Activated CD4-positive, alpha-beta T cell treated with anti-CD3 and anti-CD28 coated beads for 4 hours (primary cell): ENCODE measurements at regions not wholly inside any gene's neighbourhood (a gene's known extent, or its start where the extent isn't known, plus 50 kb on each side); places are given as distances from the start of the nearest gene placed in this dataset.
"Not testable (repeated sequence)": the region's sequence is repeated elsewhere in the genome, so short reads cannot be mapped to it uniquely, and the experiment has no call there.

Source experiments
- DNase-seq, 2 donors: peaks; one replicate each; pipeline ENCODE4 v3.0.0-alpha.2; 2020

GRCh38 chr21:15442743-15443469, 286.9 kb upstream of the USP25 start:
- DNase-seq, result no peak

GRCh38 chr21:15443740-15444117, 286.1 kb upstream of the USP25 start:
- DNase-seq, result no peak

GRCh38 chr21:15444118-15444960, 285.4 kb upstream of the USP25 start:
- no peak for DNase-seq

GRCh38 chr21:15445327-15445726, 284.5 kb upstream of the USP25 start:
- DNase-seq, result no peak

GRCh38 chr21:15446223-15446622, 283.6 kb upstream of the USP25 start:
- DNase-seq, result no peak

GRCh38 chr21:15449556-15449955, 280.2 kb upstream of the USP25 start:
- DNase-seq, result no peak

GRCh38 chr21:15453261-15453660, 276.5 kb upstream of the USP25 start:
- no peak for DNase-seq

- DNase-seq, result not testable (repeated sequence)
Observed at GRCh38 chr21:15453785-15454184, 276.0 kb upstream of the USP25 start.

GRCh38 chr21:15454931-15455330, 274.9 kb upstream of the USP25 start:
- DNase-seq, result not testable (repeated sequence)

- DNase-seq, result no peak
Observed at GRCh38 chr21:15455819-15456462, 273.8 kb upstream of the USP25 start.

GRCh38 chr21:15457965-15458364, 271.8 kb upstream of the USP25 start:
- no peak for DNase-seq

GRCh38 chr21:15462092-15462491, 267.7 kb upstream of the USP25 start:
- DNase-seq, result no peak

GRCh38 chr21:15466329-15466728, 263.5 kb upstream of the USP25 start:
- no peak for DNase-seq

GRCh38 chr21:15468368-15468767, 261.4 kb upstream of the USP25 start:
- no peak for DNase-seq

GRCh38 chr21:15472108-15473040, 257.4 kb upstream of the USP25 start:
- DNase-seq, result no peak

- not testable (repeated sequence) for DNase-seq
Observed at GRCh38 chr21:15477773-15478172, 252.0 kb upstream of the USP25 start.

GRCh38 chr21:15480160-15480559, 249.6 kb upstream of the USP25 start:
- DNase-seq, result peak in 1 of 2 donors; percentile 4

- peak; percentile 75 to 77 for DNase-seq
Observed at GRCh38 chr21:15483138-15483780, 246.5 kb upstream of the USP25 start.

GRCh38 chr21:15486460-15487195, 243.2 kb upstream of the USP25 start:
- no peak for DNase-seq

- no peak for DNase-seq
Observed at GRCh38 chr21:15487196-15487550, 242.6 kb upstream of the USP25 start.

- no peak for DNase-seq
Observed at GRCh38 chr21:15491100-15491499, 238.7 kb upstream of the USP25 start.
